HG03442 (cell line): ENCODE measurements at regions not wholly inside any gene's neighbourhood (a gene's known extent, or its start where the extent isn't known, plus 50 kb on each side); places are given as distances from the start of the nearest gene placed in this dataset.
"Not testable (repeated sequence)": the region's sequence is repeated elsewhere in the genome, so short reads cannot be mapped to it uniquely, and the experiment has no call there.

Experiments used
- ATAC-seq: cut with Tn5 transposase; IDR thresholded peaks from one replicate; pipeline ENCODE4 v1.9.1; 2021; ENCODE audit warnings: mild to moderate bottlenecking, moderate library complexity; ENCODE audit not compliant: unreplicated experiment

DNA sequence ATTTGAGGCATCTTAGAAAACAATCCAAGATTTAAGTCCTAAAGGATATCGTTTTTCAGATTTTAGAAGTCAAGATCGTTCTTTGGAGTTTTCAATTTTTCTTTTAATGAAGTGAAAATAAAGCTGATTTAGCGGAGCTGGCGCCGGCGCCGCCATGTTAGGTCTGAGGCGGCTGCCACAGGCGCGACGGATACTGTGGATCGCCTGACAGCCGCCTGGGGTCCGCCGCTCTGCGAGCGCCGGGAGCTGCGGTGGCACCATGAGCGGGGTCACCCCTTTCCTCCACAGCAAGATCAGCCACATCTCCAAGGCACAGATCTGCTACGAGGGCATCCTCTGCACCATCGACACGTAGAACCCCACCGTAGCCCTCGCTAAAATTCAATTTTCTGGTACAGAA, 247.2 kb downstream of the GJA1 start:
- ATAC-seq, result no peak

DNA sequence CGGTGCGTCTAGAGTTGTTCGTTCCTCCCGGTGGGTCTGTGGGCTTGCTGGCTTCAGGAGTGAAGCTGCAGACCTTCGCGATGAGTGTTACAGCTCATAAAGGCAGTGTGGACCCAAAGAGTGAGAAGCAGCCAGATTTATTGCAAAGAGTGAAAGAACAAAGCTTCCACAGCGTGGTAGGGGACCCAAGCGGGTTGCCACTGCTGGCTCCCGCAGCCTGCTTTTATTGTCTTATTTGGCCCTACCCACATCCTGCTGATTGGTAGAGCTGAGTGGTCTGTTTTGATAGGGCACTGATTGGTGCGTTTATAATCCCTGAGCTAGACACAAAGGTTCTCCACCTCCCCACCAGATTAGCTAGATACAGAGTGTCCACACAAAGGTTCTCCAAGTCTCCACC, 250.4 kb downstream of the GJA1 start:
- ATAC-seq, result not testable (repeated sequence)

DNA sequence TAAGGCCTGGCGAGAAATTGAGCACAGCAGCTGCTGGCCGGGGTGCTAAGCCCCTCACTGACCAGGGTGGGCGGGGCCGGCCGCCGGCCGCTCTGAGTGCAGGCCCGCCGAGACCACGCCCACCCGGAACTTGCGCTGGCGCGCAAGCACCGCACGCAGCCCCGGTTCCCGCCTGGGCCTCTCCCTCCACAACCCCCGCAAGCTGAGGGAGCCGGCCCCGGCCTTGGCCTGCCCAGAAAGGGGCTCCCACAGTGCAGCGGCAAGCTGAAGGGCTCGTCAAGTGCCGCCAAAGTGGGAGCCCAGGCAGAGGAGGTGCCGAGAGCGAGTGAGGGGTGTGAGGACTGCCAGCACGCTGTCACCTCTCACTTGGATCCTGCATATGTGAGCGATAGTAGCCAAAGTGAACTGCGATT, 251.2 kb downstream of the GJA1 start:
- no peak for ATAC-seq

DNA sequence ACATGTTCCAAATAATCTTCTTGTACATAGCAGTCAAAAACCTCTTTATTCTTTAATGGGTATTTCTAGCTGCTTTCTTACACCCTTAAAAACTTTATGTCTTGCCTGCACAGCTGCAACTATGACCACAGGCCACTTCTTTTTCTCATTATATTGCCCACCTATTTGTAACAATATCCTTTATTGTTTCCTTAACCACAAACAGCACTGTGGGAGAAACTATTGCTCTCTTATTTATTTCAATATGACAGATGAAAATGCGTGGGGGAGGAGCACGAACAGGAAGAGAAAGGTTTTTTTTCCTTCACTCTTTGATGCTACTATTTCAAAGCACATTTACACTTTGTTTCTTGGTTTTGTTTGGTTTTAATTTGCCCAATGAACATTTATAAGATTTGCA, 253.5 kb downstream of the GJA1 start:
- ATAC-seq, result no peak

DNA sequence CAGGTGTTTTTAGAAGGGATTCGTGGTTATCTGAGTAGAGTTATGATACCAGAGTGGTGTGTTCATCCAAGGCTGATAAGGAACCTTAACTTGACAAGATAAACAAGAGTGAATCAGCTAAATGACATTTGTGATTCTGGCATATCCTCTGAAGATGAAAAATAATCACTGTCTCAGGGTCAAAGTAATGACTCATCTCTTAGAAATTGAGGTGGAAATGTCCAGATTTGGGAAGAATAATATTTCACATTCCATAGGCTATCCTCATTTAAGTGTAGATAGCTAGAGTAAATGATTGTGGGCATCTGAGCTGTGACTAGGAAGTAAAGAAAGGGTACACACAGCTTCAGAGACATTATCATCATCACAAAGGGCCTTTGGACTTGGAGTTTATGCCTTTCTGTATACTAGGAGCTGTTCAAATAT, 255.7 kb downstream of the GJA1 start:
- ATAC-seq, result no peak

DNA sequence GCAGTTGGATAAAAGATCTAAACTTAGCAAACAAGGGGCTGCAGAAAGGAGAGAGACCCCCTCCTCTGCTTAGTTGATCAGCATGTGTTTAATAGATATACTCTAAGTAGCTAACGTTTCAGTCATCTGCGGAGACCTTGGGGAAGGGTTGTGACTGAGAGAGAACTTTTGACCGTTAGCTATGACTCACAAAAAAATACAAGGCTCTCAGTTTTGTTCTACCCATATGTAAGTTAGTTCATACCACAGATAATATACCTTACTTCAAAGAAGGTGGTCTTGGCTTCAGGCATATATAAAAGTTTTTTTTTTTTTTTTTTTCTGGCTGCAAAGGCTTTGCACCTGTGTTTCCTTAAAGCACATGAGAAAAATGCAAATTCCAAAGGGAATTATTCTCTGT, 258.9 kb downstream of the GJA1 start:
- ATAC-seq, result no peak

DNA sequence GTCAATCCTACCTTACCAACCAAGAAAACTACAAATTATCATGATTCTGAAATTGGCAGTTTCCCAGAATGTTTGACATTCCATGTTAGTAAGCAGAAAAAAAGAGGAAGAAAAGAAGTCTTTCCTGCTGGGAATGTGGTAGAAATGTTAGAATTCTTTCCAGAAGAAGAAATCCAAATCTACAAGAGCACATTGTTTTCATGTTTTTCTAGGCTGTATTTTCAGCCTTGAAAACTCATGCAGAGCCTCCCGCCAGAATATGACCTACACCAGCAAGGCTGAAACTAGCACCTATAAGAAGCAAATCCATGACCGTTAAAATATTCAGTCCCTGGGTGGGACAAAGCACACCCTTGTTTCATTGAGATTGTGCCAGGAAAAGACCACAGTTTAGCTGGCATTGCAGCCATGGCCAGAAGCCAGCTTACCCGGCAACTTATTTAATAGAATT, 259.4 kb downstream of the GJA1 start:
- ATAC-seq, result no peak

DNA sequence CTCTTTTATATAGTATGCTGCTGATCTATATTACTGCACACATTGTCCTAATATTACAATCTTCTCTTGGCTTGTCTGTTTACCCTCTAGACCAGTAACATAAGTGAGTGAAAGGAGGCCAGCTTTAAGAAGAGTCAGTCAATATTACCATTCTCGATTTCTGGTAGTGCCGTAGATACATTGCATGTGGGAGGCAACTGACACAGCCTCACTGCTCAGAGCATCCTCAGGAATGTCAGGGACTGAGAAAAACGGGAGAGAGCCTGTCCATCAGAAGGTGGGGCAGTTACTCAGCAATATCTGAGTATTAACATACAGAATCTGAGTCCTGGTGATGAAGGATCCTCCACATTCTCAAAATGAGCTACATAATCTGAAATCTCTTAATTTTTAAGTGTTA, 259.9 kb downstream of the GJA1 start:
- no peak for ATAC-seq

DNA sequence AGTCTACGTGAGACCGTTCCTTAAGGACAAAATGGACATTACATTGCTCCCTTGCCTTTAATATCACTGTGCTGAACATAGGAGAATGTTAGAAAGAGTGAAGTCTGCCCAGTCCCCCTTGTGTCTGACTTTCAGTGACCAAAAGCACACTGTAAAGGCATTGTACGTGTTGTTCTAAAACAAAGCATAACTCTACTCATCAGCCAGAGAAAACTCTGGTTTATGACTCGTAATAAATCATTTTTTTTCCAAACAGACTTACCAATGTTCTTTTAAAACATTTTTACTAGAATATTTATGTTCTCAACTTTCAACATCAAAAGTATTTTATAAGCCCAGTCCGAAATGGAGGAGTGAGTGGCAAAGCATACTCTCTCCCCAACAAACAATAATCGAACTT, 262.5 kb downstream of the GJA1 start:
- no peak for ATAC-seq

DNA sequence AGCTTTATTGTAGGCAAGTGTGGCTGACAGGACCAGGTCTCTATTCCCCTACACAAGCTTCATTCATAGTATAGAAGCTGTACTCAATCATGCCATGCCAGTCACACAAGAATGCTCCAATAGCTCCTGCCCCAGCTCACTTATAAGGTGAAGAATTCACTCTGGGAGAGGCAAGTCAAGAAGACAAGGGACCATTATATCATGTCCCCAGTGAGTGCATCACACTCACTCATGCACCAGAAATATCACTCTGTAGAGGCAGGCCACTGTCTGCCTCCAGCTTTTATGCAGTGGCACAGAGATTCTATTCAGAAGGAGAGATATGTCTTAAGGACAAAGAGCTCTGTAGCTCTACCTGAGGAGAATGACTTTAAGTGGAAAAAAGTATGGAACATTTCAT, 263.2 kb downstream of the GJA1 start:
- no peak for ATAC-seq

DNA sequence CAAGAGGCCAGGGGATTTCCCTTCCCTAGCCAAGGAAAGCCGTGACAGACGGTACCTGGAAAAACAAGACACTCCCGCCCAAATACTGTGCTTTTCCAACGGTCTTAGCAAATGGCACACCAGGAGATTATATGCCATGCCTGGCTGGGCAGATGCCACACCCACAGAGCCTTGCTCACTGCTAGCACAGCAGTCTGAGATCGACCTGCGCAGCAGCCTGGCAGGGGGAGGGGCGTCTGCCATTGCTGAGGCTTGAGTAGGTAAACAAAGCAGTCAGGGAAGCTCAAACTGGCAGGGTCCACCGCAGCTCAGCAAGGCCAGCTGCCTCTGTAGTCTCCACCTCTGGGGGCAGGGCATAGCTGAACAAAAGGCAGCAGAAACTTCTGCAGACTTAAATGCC, 267.7 kb downstream of the GJA1 start:
- not testable (repeated sequence) for ATAC-seq

DNA sequence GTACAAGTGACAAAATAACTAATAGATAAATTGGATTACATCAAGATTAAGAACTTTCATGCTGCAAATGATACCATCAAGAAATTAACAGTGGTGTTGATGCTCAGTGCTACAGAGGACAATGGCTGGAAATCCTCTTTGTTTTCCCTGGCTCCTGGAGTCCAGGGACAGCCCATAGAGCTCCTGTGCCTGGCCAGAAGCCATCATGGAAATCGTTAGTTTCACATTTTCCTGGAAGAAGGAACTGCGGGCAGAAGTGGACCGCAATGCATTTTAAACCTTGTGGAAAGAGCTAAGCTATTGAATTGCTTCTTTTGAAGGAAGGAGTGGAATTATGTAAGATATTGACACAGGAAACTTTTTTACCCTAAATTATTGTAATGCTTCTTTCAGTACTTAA, 276.0 kb downstream of the GJA1 start:
- ATAC-seq, result no peak

DNA sequence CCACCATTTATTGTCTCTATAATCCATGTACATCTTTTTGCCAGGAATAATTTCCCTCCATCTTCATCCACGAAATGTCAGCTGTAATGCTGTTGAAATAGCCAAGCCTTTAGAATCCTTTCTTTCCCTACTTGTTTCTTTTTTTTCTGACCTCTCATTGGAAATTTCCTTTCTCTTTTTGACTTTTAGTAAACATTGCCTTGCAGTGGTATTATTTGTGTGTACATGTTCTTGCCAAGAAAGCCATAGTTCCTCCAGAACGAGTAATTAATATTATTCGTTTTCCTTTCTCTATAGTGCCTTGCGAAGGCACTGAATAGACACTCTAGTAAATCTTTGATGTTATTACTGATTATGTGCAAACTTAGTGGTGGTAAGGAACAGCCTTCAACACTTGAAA, 282.2 kb downstream of the GJA1 start:
- ATAC-seq, result no peak

DNA sequence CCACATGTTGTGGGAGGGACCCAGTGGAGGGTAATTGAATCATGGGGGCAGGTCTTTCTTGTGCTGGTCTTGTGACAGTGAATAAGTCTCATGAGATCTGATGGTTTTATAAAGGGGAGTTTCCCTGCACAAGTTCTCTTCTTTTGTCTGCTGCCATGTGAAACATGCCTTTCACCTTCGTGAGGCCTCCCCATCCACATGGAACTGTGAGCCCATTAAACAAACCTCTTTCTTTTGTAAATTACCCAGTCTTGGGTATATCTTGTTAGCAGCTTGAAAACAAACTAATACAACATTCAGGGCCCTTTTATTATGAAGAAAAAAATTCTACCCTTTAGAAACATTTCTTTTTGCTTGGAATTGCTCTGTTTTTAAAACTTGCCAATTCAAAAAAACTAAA, 285.4 kb downstream of the GJA1 start:
- ATAC-seq, result not testable (repeated sequence)

DNA sequence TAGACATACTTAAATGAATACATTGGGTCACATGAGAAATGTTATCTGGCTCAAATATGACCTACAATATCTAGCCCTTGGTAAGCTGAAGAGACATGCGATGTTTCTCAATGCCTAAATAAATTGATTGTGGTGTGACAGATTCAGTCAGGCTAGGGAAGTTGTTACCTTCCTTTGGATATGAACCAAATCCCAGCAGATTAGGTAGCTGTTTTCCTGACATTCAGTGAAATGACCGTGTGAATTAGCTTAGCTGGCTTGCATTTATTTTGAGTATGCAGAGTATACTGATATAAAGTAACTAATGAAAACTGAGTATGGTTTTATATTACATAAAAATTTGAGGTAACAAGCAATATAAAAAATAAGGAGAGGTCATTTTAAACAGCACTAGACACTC, 288.2 kb downstream of the GJA1 start:
- no peak for ATAC-seq

DNA sequence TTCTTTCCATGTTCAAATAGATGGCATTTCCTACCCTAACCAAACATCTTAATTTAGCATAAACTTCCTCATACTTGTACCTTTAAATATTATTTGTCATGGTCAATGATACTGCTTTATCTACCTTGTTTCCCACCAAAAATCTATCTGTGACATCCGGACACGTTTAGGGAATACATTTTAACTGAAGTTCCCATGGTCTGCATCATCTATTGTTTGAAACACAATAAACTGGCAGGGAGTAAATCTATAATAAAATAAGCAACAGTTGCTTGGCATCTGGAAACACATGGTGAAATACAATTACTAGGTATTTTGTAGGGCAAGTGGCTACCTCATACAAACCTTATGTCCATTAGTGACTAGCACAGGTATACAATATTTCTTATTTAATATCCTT, 289.1 kb downstream of the GJA1 start:
- ATAC-seq, result no peak

DNA sequence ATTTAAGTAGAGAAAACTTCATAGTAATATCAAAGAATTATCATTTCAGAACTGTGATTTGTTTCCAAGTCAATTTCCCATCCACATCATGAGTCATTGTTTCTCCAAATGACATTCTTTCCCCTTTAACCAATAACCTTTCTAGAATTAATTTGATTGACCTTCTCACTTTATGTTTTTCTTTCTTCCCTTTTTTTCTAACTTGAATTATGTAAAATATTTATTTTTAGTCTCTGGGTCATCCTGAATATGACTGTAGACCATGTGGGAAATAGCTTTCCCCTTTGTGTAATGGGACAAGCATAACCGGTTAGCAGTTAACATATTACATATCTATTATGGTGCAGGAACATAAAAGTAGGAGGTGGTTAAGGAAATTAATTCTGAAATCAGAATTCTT, 291.1 kb downstream of the GJA1 start:
- ATAC-seq, result no peak

DNA sequence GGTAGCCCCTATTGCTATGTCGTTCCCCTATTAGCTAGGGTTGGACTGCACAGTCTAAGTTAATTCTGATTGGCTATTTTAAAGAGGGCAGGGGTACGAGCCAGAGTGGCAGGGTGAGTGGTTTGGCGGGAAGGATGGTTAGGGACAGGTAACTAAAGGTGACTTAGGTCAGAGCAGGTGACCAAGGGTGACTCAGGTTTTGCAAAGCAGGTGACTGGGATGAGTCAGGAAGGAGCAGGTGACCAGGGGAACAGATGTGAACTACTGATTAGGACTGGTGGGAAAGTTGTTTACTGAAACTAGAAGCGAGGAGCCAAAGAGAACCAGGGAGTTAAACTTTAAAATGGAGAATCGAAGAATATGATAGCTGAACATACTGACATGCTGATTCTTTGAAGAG, 295.2 kb downstream of the GJA1 start:
- no peak for ATAC-seq

DNA sequence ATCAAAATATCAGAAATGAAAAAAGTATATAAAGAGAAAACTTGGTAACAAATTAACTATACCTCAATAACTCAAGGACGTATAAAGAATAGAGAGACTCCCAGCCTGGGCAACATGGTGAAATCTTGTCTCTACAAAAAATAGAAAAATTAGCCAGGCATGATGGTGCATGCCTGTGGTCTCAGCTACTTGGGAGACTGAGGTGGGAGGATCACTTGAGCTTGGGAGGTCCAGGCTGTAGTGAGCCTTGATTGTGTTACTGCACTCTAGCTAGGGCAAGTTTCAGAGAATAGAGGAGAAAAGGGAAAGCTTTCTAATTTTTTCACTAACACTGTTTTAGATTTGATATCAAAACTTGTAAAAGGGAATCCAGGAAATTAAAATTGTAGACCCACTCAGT, 295.9 kb downstream of the GJA1 start:
- no peak for ATAC-seq

DNA sequence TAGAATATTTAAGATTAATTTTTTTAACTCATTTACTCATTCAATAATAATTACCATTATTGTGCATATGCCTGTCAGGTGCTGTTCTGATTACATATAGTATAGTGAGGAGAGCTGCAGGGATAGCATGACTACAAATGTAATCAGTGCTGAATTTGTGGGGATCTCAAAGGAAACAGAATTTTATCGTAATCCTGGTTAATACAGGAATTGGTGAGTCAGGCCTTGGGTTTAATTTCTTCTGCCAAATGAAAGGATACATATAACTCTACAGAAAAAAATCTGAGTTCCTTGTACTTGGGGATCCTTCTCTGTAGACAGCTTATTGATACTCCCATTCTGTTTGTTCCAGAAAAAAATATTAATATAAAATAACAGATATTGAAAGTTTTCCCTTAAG, 297.2 kb downstream of the GJA1 start:
- no peak for ATAC-seq

DNA sequence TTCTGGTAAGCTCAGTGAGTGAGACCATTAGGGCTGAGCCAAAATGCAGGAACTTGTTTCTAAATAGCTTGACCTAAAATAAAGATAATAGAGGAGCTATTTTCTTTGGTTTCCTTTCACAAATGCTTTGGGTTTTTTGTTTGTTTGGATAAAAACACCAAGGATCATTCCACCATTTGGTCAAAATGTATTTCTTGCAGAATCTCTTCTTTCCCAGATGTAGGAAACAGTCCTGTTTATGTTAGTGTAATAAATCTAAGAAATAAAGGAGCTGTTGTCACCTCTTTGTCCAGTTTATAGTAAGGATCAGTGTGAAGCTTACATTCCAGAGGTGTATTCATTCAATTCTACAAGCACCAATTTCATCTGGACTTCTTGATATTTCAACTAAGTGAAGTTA, 297.8 kb downstream of the GJA1 start:
- no peak for ATAC-seq

DNA sequence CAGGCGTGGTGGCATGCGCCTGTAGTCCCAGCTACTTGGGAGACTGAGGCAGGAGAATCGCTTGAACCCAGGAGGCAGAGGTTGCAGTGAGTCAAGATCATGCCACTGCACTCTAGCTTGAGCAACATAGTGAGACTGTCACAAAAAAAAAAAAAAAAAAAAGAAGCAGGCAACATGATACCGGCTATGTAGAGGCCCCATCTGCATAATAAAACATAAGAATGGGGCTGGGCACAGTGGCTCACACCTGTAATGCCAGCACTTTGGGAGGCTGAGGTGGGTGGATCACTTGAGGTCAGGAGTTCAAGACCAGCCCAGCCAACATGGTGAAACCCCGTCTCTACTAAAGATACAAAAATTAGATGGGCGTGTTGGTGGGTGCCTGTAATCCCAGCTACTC, 304.7 kb downstream of the GJA1 start:
- not testable (repeated sequence) for ATAC-seq

DNA sequence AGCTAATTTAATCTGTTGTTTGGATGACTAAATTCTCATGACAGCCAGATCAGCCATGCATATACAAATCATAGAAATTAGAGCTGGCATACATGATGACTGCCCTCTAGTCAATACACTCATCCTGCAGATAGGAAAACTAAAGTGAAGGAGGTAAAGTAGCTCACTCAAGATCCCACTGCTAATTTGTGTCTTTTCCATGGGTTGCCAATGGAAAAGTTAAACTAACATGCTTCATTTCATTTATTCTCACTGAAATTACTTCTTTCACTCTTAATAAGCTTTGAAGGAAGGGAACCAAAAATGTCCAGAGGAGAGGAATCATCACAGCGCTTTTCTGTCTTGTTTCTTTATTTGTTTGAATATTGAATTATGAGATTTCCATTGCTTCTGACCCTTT, 308.2 kb downstream of the GJA1 start:
- no peak for ATAC-seq

DNA sequence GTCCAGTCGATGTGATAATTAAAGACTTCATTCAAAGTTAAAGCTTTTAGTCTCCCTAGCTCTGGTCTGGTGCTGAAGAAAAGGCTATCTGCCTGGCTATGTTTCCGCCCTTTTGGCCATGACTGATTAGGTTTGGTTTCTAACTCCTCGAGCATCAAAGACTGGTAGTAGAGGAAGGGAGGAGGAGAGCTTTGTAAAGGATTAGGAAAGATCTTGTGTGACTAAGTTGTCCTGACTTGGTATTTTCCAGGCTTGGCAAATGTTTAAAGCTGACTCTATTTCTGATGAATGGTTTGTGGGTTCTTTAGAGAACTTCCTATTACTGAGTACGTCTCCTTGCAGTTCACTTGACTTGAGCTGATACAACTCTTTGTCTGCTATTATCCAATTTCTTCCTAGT, 312.9 kb downstream of the GJA1 start:
- ATAC-seq, result no peak
